OCI-M1 (cell line): ENCODE measurements at regions not wholly inside any gene's neighbourhood (a gene's known extent, or its start where the extent isn't known, plus 50 kb on each side); places are given as distances from the start of the nearest gene placed in this dataset.
"Not testable (repeated sequence)": the region's sequence is repeated elsewhere in the genome, so short reads cannot be mapped to it uniquely, and the experiment has no call there.

Experiments
- DNase-seq: peaks from one replicate; lab custom pipeline; 2025; lab: John Stamatoyannopoulos, UW

DNA sequence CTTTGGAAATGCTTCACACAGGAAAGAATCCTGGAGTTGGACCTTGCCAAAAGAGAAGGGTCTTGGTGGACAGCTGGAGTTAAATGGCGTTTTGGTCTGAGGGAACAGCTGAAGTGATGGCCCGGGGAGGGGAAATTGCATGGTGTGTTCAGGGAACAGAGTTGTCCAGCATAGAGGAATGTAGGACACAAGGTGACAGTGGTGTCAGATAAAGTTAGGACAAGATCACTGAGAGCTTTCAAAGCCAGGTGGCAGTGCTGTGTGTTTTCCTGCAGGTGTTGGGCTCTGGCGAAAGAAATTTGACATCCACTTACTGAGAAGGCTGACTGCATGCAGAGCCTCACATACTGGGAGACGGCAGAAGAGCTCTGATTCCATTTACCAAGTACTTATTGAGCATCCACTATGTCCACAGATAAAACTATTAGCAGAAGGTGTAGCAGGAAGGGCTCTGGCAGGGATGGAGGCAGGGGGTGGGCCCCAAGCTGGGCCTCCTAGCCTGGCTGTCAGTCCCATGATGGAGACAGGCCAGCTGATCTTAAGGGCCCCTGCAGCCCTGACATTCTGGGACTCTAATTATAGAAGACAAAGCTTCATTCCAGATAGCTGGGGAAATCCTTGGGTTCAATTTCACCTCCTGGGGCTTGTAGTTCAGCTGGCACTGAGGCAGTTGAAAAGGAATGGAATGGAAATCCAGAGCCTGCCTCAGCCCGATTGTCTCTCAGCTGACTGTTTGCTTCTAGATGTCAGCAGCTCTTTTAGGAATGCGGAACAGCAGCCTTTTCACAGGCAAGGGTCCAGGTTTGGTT, 150.2 kb upstream of the MAMLD1 start:
- no peak for DNase-seq

DNA sequence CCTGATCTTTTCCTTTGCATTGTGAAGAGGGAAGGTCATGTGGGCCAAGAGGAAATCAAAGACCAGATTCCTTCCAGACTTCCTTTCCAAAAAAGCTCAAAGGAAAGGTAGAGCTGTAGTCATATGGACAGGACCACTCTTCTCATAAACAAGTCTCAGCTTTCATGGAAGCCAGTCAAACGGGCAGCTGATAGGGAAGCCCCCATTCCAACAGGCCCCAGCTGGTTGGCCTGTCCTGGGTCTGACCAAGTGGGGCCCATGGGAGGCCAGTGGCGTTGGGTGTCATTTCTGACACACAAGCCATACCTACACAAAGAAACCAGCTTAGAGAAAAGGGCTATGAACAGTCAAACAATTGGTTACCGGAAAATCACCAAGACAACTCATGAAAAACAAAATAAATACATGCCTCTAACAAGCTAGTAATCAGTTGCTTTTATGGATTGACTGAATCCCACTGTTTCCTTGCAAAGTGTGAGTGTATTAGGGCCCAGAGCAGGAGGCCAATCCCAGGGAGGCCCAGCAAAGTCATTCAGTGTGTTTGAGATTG, 149.6 kb upstream of the MAMLD1 start:
- no peak for DNase-seq

DNA sequence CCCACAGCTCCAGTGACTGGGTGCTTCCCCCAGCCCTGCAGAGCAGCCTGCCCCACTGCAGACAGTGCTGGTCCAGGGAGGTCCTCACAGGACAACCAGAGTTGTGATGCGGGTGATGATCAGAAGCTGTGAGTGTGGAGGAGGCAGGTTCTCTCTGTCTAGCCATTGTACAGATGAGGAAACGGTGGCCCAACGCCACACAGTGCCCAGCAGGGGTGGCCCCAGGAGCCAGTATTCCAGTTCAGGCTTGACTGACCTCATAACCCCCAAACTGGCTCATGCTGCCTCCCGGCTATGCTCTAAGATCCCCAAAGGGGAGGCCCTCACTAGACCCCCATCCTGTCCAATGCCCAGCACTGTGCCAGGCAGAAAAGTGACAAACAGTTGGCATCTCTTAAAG, 147.1 kb upstream of the MAMLD1 start:
- DNase-seq, result not testable (repeated sequence)

DNA sequence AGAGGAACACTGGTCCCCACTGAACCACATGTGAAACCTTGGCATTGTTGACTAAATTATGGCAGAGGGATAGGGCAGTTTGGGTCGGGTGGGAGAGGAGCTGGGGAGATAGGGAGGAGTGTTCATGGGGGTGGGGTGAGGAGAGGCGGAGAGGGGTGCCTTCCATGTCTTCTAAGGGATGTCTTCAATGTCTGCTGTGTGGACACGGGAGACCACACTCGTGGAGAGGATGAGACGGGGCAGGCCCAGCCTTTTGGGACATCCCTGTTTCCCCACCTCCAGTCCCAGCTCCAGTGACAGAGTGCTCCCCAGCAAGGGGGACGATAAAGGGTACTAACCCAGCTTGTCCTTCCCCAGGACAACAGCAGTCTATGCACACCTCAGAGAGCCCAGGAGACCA, 146.4 kb upstream of the MAMLD1 start:
- DNase-seq, result no peak

DNA sequence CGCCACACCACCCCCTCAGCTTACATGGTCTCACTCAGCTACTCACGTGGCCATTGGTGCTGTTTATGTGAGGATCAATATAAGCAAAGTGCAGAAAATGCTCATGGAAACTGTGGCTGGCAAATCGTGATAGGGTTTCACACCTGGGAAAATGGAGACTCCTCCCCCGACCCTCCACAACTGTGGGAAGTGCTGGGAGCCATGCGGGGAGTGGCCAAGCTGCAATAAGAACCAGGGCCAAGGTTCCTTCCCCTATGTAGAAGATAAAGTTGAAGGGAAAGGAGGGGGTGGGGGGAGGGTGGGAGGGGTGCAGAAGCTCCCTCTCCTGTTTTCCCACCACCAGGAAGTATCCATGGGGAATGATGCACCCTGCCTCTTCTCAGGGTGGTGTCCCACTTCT, 145.5 kb upstream of the MAMLD1 start:
- DNase-seq, result no peak

DNA sequence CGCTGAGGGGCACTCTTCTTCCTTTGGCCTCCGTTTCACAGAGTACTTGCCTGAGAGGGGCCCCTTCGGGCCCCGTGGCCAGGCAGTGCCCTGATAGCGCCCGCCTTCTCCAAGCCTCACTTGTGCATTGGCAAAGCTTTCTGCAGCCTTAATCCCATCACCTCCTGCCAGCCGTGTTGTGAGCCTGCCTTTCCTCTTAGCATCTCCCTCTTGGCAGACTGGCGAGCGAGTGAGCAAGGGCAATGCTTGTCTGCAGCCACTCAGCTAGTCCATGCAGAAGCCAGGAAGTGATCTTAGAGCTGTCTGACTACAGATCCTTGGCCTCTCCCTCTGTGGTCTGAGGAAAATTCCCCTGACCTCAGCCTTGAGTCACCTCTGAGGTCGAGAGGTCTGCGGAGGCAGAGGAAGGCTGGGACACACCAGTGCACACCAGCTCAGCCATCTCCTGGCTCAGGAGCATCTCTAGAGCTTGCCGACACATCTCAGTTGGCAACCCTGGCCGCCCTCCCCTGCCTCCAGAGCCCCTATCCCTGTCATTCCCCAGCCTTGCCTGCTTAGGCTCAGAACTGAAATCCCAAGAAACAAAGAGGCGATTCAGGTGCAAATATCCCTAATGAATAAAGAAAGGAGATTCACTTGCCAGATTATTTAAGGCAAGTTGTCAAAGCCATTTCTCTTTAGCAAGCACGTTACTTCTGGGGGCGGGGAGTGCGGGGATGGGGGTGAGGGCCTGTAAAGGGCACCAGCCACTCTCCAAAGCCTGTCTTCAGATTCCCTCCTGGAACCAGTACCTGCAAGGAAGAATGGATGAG, 143.5 kb upstream of the MAMLD1 start:
- DNase-seq, result no peak

DNA sequence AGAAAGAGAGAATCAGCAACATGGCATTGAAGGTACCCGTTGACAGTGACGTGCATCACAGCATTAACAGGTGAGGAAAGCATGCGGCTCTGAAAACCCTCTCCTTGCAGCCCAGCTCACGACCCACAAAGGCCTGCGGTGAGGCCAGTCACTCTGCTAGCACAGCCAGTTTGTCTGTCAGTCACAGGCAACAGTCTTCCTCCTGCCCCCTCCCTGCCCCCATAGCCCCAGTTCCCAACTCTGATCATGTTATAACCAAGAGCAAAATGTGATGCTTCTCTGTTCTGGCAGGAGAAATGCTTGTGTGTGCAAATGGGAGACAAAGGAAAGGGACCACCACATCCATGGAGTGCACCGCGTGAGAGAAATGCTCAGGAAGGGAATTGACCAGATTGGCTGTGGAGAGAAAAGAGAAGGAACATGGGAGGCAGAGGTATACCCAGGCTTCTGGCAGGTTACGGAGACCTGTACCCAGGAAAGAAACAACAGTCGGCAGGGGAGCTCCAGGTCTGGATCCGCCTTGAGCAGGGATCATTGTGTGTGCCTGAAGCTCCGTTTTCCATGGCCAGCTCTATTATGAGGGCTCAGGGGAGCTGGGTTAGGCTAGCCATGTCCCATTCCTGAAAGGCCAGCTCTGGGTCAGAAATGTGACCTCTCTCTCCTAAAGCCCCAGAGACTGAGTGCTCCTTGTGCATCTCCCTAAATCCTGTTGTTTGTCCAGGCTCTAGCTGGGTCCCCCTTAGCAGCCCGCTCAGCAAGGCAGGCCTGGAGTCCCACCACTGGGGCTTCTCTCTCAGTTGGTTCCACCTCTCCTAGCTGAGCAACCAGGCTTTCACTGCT, 139.7 kb upstream of the MAMLD1 start:
- no peak for DNase-seq

DNA sequence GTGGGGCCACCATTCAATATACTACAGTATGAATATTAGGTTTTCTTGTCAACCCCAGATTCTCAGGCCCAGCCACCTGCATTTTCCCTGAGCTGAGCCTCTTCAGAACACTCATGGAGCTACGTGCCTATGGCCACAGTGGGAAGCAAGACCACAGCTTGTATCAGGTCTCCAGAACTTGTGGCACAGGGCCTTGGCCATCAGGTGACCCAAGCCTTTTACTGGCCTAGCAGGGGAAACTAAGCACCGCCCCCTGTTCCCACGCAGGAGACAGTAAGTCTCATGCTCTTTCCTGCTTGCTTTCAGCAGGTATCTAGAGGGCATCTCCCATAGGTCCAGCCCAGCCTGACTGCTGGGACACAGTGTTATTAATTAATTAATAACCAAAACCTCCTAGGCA, 138.4 kb upstream of the MAMLD1 start:
- no peak for DNase-seq

DNA sequence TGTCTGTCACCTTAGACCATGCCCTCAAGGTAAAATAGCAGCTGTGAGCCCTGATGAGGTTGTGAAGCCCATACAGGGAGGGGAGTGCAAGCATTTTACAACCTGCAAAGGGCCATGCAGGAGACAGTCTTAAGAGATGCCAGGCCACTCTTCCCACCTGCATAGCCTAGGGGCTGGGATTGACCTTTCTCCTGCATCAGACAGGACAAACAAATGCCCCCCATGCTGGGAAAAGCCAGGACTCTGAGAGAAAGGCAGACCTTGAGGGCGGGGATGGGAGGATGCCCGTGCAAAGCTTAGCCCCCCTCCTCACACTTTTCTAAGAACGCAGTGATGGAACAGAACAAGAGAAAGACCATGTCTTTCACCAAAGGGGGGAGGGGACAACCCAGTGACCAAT, 137.9 kb upstream of the MAMLD1 start:
- no peak for DNase-seq

DNA sequence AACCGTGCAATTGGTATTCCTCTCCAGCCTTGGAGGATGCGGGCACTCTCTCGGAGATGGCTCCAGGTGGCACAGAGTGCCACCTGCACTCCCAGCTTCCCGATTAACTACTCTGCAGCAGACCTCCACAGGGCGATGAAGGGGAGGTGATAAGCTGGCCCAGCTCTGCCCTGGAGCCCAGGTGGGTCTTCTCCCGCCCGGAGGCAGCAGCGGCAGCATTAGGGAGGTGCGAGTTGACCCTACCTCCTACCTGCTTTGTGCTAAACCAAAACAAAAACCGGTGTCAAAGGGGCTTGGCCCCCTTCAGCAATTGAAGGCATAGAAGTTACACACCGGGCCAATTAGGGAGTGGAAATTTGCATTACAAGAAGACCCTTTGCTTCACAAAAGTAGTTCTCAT, 137.4 kb upstream of the MAMLD1 start:
- DNase-seq, result no peak

DNA sequence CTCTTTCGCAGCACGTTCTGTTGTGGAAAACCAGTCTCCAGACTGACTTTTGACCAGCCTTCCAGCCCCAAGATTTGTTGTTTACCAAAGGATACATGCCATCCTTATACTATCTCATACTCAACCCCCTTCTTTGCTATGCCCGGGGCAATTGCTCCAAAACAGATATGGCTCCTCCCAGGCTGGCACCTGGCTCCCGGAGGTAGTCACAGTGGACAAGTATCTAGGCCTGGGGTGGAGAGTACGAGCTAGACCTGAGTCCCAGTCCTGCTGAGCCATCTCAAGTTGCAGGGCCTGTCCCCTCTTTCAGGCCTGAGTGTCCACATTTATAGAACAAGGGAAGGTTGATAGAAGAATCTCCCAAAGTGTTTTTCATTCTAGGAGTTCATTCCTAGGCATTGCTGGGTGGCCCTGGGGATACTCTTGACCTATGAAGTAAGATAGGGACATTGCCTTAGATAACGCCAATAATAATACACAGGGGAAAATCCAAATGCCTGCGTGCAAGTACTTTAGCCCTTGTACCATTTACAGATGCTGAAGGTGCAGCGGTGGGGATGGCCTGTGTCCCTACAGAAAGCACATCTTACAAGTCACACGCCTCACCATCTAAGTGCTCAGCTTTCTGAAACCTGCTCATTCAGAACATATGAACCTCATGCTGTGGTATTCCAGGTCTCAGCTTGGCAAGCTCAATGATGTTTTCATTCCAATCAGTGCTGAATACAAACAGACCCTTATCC, 136.7 kb upstream of the MAMLD1 start:
- DNase-seq, result no peak

DNA sequence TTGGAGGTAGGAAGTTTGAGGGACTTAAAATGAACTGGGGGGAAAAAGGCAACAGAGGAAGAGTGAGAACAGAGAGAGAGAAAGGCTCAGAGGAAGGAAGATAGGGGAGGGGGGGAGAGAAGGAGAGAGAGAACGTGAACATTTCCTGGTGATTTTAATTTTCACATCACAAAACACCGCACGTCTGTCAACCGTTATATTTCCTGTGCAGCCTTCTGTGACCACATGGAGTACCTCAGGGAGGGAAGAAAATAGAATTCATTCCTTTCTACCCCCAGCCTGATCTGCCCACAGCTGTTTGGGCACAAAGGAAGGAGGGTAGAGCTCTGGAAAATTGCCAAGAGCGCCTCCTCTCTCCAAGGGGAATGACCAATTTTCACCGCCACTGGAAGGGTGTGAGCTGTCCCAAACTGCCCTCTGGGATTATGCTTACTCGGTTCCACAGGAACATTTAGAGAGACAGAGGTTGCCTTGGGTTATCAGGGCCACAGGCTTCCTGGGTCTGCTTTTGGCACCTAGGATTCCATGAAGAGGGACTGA, 135.7 kb upstream of the MAMLD1 start:
- no peak for DNase-seq

DNA sequence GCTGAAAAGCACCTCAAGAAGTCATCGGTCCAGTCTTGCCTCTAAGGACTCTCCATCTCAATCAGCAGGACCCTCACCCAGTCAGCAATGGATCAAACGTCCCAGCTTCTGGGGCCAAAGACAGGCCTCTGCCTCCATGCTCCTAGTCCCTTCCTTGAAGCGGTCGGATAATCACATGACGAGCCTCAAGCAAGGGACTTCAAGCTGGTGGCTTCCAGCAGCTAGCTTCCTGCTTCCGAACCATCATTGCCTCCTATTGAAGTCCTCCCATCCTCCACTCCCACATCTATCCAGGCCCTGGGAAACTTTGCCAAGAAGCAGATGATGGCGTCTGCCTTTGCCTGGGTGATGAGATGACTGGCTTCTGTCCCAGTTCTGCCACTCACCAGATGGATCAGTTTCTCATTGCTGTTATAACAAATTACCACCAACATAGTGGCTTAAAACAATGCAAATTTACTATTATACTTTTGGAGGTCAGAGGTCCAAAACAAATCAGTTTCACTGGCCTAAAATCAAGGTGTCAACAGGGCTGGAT, 135.2 kb upstream of the MAMLD1 start:
- no peak for DNase-seq

DNA sequence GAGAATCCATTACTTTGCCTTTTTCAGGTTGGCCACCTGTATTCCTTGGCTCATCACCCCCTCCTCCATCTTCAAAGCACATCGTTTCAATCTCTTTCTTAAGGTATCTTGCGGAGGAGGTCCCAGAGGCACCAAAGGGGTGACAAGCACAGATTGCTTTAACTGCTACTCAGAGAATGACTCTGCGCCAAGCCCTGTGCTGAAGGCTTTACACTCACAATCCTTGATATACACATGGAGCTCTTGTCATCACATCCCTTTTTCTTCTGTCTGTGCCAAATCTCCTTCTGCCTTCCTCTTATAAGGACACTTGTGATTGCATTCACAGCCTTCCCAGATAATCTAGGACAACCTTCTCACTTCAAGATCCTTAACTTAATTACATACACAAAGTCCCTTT, 134.7 kb upstream of the MAMLD1 start:
- DNase-seq, result no peak

DNA sequence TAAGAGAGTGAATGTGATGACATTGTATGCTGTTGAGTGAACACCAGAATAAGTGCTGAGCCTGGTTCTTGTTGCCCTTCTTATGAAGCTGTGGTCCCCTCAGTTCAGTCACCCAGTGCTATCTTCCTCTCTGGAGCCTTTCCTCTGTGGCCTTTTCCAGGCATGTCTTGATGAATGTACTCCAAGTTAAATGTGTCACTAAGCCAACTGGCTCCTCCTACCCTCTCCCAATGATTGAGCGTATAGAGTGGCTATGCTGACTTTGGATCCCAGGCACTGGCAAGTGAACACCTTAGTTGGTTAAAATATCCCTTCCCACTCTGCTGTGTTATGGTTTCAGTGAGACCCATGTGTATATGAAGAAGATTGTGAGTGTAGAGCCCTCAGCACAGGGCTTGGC, 134.1 kb upstream of the MAMLD1 start:
- DNase-seq, result no peak

DNA sequence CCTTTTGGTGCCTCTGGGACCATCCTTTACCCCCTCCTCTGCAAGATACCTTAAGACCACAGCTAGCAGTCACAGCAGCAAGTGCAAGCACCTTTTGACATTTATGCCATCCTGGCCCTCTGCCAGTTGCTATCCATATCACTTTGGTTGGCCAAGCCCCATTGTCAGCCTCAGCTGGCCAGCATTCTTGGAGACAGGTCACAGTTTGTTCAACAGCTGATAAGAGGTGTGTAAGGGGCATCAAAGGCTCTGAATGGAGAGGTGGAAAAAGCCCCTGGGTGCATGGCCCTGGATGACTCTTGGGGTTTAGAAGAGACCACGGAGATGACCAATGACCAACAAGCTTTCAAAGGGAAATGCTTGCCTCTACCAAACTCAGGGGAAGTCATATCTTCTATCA, 133.6 kb upstream of the MAMLD1 start:
- no peak for DNase-seq

DNA sequence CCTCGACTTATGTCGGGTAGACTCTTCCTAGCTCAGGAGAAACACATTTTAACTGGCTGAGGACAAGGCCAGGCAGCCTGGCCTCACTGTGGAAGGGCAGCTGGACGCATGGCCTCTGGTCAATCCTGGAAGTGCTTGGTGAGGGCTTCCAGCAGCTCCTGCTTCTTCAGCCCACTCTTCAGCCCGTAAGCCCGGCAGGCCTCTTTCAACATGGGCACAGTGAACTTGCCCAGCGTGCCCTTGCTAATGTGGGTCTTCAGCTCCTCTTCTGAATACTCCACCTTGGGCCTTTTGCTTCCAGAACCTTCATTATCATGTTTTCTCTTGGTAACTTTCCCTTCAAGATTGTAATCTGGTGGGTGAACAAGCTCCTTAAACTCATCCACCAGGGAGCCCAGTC, 132.2 kb upstream of the MAMLD1 start:
- DNase-seq, result not testable (repeated sequence)

DNA sequence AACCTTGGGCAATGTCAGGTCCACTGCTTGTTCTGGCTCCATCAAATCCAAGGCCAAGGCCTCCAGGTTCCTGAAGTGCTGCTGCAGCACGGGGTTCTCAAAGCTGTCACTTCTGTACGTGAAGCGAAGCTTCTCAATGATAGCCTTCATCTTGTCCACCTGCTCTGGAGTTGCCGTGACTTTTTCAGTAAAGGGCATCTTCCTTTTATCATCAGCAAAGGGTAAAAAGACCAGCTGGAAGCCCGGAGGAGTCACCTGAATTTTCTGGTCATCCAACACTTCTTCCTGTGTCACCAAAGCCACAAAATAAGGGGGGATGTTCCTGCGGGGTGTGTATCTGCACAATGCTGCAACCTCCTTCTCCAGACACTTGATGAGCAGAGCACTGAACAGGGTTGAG, 131.7 kb upstream of the MAMLD1 start:
- DNase-seq, result not testable (repeated sequence)

DNA sequence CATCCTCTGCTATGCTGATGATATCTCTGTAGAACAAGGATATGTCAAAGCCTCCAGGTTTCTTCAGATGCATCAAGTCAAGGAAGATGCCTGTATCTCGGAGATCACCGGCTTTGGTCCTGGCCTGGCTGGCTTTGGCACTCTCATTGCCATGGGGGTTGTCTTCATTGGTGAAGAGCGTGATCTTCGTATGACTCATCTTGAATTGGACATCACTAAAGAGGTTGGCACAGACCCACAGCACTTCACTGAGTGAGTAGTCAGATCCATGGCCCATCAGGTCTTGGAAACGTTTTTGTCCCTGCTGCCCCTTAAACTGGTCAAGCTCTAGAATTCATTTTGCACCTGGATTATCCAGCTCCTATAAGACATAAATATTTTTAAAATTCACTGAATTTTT, 130.9 kb upstream of the MAMLD1 start:
- DNase-seq, result not testable (repeated sequence)

DNA sequence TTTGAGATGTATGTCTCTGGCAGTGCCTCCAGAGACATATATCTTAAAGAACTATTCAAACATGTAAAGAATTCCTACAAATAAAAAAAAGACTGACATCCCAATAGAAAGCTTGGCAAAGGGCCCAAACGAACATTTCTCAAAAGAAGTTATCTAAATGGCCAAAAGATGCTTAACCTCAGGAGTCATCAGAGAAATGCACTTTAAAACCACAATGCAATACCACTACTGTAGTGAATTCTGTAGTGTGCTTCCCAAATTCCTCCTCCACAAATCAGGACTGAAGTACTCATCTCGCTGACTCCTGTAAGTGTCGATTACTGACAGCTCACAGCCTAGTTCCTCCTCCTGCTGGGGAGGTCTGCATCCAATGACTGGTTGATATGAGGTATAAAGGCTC, 129.0 kb upstream of the MAMLD1 start:
- DNase-seq, result no peak

DNA sequence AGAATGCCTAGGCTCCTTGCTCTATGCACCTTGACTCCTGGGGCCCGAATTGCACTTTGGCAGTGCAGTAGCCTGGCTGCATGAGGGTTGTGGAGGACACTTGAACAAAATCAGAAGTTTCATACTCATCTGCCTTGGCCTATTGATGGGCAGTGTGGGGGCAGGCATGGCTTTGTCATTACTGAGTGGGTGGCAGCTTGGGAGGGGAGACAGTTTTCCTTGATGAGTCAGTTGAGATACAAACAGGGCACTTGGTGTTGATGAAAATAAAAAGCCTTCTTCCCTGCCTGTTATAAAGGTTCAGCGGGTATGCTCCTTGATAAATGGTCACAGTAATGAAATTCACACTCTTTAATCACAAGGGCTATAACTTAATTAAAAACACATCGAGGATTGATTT, 126.8 kb upstream of the MAMLD1 start:
- DNase-seq, result no peak
